ENCODE measurements at regions not wholly inside any gene's neighbourhood (a gene's known extent, or its start where the extent isn't known, plus 50 kb on each side); places are given as distances from the start of the nearest gene placed in this dataset.

DNA sequence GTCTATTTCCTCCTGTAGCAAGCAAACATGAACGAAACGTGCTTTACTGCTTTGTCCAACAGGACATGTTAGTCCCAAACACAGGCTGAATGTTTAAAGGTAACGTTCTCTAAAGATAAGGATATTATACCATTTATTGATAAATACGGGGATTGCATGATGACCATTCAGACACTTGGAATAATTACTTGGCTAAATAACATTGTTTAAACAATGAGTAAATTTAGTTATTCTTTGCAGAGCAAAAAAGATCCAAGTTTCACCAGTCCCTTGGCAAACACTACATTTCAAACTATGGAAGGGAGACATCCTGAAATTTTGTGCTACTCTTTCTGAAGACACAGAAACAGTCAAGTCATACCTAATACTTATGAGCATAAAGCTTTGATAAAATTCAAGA, 88.0 kb downstream of the ZNF280B start:
- H3K4me1 ChIP-seq: no peaks in the 10 kb centered on the region
- no peaks in the 10 kb centered on the region for H3K36me3 ChIP-seq
- H3K4me3 ChIP-seq: no peak overlapping the region
- TF ChIP-seq, protein P1, sequence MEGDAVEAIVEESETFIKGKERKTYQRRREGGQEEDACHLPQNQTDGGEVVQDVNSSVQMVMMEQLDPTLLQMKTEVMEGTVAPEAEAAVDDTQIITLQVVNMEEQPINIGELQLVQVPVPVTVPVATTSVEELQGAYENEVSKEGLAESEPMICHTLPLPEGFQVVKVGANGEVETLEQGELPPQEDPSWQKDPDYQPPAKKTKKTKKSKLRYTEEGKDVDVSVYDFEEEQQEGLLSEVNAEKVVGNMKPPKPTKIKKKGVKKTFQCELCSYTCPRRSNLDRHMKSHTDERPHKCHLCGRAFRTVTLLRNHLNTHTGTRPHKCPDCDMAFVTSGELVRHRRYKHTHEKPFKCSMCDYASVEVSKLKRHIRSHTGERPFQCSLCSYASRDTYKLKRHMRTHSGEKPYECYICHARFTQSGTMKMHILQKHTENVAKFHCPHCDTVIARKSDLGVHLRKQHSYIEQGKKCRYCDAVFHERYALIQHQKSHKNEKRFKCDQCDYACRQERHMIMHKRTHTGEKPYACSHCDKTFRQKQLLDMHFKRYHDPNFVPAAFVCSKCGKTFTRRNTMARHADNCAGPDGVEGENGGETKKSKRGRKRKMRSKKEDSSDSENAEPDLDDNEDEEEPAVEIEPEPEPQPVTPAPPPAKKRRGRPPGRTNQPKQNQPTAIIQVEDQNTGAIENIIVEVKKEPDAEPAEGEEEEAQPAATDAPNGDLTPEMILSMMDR (IDR thresholded peaks at IDR 0.05): no peak
- DNase-seq (ENCODE audit: low spot score): no peak
- no peaks in the 10 kb centered on the region for H3K9me3 ChIP-seq
- H3K27me3 ChIP-seq: no peaks in the 10 kb centered on the region
- no peak overlapping the region for H3K27ac ChIP-seq

GRCh38 chr22:22421392-22421791, 87.2 kb downstream of the ZNF280B start:
- no peaks in the 10 kb centered on the region for H3K9me3 ChIP-seq
- H3K27me3 ChIP-seq: no peaks in the 10 kb centered on the region
- DNase-seq (ENCODE audit: low spot score): no peak
- H3K36me3 ChIP-seq: no peaks in the 10 kb centered on the region
- no peak overlapping the region for H3K27ac ChIP-seq
- no peaks in the 10 kb centered on the region for H3K4me1 ChIP-seq
- TF ChIP-seq, protein P1 (IDR thresholded peaks at IDR 0.05): no peak
- no peak overlapping the region for H3K4me3 ChIP-seq

DNA sequence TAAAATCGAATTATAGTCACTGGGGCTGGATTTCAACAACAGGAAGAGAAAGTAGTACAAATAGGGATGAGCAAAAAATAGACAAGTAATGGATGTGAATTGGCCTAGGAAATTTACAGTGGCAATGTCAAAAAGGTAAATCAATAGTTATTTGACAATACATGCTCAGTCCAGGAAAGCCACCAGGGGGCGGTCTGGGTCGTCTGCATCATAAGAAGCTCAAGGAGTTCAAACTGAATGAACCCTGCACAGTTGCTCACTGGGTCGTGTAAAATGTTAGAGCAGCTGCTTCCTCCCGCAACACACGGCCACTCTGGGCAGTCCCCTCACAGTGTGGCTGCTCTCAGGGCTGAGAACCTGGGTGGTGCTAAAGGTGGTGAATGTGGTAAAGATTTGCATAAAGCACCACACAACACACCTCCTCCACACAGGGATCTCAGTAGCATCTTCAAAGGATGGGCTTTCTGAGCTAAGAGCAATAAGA, 85.9 kb downstream of the ZNF280B start:
- DNase-seq (ENCODE audit: low spot score): peak; percentile 68
- TF ChIP-seq, protein P1 (IDR thresholded peaks at IDR 0.05): peak; percentile 28 to 74

DNA sequence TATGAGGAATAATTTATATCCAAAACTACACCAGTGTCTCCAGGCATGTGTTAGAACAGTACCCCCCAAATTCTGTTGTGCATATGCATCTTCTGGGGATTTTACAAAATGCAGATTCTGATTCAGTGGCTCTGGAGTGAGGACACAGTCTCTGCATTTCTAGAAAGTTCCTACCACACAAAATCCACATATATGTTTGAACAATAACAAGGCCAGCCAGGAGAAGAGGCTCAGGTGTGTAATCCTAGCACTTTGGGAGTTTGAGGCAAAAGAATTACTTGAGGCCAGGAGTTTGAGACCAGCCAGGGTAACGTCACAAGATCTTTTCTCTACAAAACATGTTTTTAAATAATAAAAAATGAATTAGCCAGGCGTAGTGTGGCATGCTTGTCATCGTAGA, 84.9 kb downstream of the ZNF280B start:
- Histone ChIP-seq H3K4me1 (no peaks in the 10 kb centered on the region), H3K36me3 (no peaks in the 10 kb centered on the region), H3K27ac (no peak overlapping the region), H3K9me3 (no peaks in the 10 kb centered on the region), H3K27me3 (no peaks in the 10 kb centered on the region), H3K4me3 (no peak overlapping the region)
- no peak for DNase-seq (ENCODE audit: low spot score)
- TF ChIP-seq, protein P1 (IDR thresholded peaks at IDR 0.05): no peak

More for the DNA sequence above, 85.9 kb downstream of the ZNF280B start:
- no peaks in the 10 kb centered on the region for H3K9me3 ChIP-seq
- no peaks in the 10 kb centered on the region for H3K36me3 ChIP-seq
- H3K27ac ChIP-seq: no peak overlapping the region
- no peaks in the 10 kb centered on the region for H3K4me1 ChIP-seq
- H3K27me3 ChIP-seq: no peaks in the 10 kb centered on the region
- H3K4me3 ChIP-seq: no peak overlapping the region

DNA sequence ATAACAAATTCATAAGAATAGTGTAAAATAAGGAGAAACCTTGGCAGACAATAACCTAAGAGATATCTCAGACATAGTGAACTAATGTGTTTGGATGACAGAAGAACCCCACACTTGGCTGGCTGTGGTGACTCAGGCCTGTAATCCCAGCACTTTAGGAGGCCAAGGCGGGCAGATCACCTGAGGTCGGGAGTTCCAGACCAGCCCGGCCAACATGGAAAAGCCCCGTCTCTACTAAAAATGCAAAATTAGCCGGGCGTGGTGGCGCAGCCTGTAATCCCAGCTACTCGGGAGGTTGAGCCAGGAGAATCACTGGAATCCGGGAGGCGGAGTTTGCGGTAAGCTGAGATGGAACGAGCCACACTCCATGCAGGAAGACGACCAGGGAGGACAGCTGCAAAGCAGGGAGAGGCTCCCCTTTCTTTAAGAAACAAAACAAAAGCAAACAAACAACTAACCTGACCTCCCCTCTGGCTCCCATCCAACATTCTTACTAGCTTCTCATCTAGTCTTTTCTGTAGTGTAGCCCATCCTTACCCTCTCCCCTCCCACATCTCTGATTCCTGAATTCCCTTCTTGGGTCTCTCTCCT, 84.2 kb downstream of the ZNF280B start:
- no peaks in the 10 kb centered on the region for H3K27me3 ChIP-seq
- TF ChIP-seq, protein P1 (IDR thresholded peaks at IDR 0.05): no peak
- peak; percentile 47 for DNase-seq (ENCODE audit: low spot score)

DNA sequence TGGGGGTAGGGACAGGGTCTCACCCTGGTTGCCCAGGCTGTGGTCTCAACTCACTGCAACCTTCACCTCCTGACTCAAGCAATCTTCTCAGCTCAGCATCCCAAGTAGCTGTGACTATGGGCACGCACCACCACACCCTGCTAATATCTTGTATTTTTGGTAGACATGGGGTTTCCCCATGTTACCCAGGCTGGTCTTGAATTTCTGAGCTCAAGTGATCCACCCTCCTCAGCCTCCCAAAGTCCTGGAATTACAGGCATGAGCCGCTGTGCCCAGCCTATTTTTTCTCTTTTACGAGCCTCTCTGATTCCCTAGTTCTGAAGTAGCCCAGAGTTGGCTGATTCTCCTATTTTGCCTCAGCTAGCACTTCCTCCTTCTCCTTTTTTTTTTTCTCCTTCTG, 83.6 kb downstream of the ZNF280B start:
- Histone ChIP-seq H3K27ac (no peak overlapping the region), H3K27me3 (no peaks in the 10 kb centered on the region)

More for the DNA sequence above, 84.2 kb downstream of the ZNF280B start:
- no peak overlapping the region for H3K27ac ChIP-seq
- H3K4me3 ChIP-seq: no peak overlapping the region
- no peaks in the 10 kb centered on the region for H3K9me3 ChIP-seq
- H3K4me1 ChIP-seq: no peaks in the 10 kb centered on the region
- no peaks in the 10 kb centered on the region for H3K36me3 ChIP-seq

More for the DNA sequence above, 83.6 kb downstream of the ZNF280B start:
- no peaks in the 10 kb centered on the region for H3K9me3 ChIP-seq
- H3K4me1 ChIP-seq: no peaks in the 10 kb centered on the region
- DNase-seq (ENCODE audit: low spot score): no peak
- no peaks in the 10 kb centered on the region for H3K36me3 ChIP-seq
- TF ChIP-seq, protein P1 (IDR thresholded peaks at IDR 0.05): no peak
- H3K4me3 ChIP-seq: no peak overlapping the region
